DND-41 (cell line): ENCODE measurements at regions not wholly inside any gene's neighbourhood (a gene's known extent, or its start where the extent isn't known, plus 50 kb on each side); places are given as distances from the start of the nearest gene placed in this dataset.

Experiments
- ATAC-seq: fragments of 200-7000 bp; cut with Tn5 transposase; 3 replicates; pipeline ENCODE4 v1.9.1; 2021; ENCODE audit warnings: low read depth; ENCODE audit not compliant: insufficient read depth
- DNase-seq: peaks from one replicate; pipeline ENCODE4 v3.0.0-alpha.2; 2020
- H2AFZ ChIP-seq: 2 replicates; pipeline ENCODE4 v1.6.0; 2012; ENCODE audit warnings: low read depth, low read length
- H3K27ac ChIP-seq: 2 replicates; pipeline ENCODE4 v1.5.1; 2012; ENCODE audit warnings: low read length, inconsistent platforms
- H3K27me3 ChIP-seq: fragments of 200-600 bp; sonication (generic); 2 replicates; pipeline ENCODE4 v1.6.0; 2012; ENCODE audit warnings: low read length, mild to moderate bottlenecking, inconsistent platforms; ENCODE audit not compliant: insufficient read depth, poor library complexity
- H3K36me3 ChIP-seq: 2 replicates; pipeline ENCODE4 v1.5.1; 2012; ENCODE audit warnings: low read length, inconsistent platforms; ENCODE audit not compliant: insufficient read depth
- H3K4me1 ChIP-seq: 2 replicates; pipeline ENCODE4 v1.5.1; 2012; ENCODE audit warnings: mild to moderate bottlenecking, low read length; ENCODE audit not compliant: insufficient read depth
- H3K4me2 ChIP-seq: 2 replicates; pipeline ENCODE4 v1.6.0; 2012; ENCODE audit warnings: mild to moderate bottlenecking, moderate library complexity, low read length, inconsistent platforms; ENCODE audit not compliant: insufficient read depth
- H3K4me3 ChIP-seq, 2 experiments: fragments of 200-600 bp in 1 of 2; shearing (Covaris generic) in 1 of 2; 2 replicates each; pipeline ENCODE4 v1.5.1; 2012 to 2016; ENCODE audit warnings: inconsistent platforms in 2 of 2, low read length in 2 of 2, mild to moderate bottlenecking in 2 of 2, low read depth in 1 of 2, moderate library complexity in 1 of 2
- H3K79me2 ChIP-seq: 2 replicates; pipeline ENCODE4 v1.6.0; 2012; ENCODE audit warnings: low read length, inconsistent platforms; ENCODE audit not compliant: insufficient read depth
- H3K9ac ChIP-seq: 2 replicates; pipeline ENCODE4 v1.6.0; 2012; ENCODE audit warnings: low read depth, mild to moderate bottlenecking, inconsistent platforms, low read length, moderate library complexity
- H3K9me3 ChIP-seq: 2 replicates; pipeline ENCODE4 v1.5.1; 2012; ENCODE audit warnings: low read length, moderate library complexity, mild to moderate bottlenecking, inconsistent platforms; ENCODE audit not compliant: insufficient read depth, severe bottlenecking
- H4K20me1 ChIP-seq: 2 replicates; pipeline ENCODE4 v1.6.0; 2012; ENCODE audit warnings: low read length; ENCODE audit not compliant: insufficient read depth
- CTCF ChIP-seq: IDR thresholded peaks from 2 replicates; pipeline ENCODE4 v1.5.1; 2012; ENCODE audit warnings: borderline replicate concordance, low read length, moderate library complexity, mild to moderate bottlenecking; ENCODE audit not compliant: poor library complexity, severe bottlenecking; ENCODE audit errors: extremely low read depth
- EZH2 ChIP-seq: IDR thresholded peaks from 3 replicates; pipeline ENCODE4 v1.6.1; 2012; ENCODE audit warnings: borderline replicate concordance, low read depth, mild to moderate bottlenecking, moderate library complexity, low read length, inconsistent platforms; ENCODE audit not compliant: severe bottlenecking

GRCh38 chr10:120684226-120684625 is 166.9 kb upstream of the WDR11 start:
- TF ChIP-seq CTCF (no peak), EZH2 (no peak)
- DNase-seq (no peak), ATAC-seq (no peak)
- no peaks in the 10 kb centered on the region for H3K36me3 ChIP-seq
- peaks cover 7% of the 10 kb centered on the region for H3K27me3 ChIP-seq
- H3K9me3 ChIP-seq = no peaks in the 10 kb centered on the region
- H2AFZ ChIP-seq = no peak overlapping the region
- H3K79me2 ChIP-seq = no peaks in the 10 kb centered on the region
- H4K20me1 ChIP-seq = no peaks in the 10 kb centered on the region
- no peak overlapping the region for H3K9ac ChIP-seq
- H3K4me1 ChIP-seq = no peaks in the 10 kb centered on the region
- no peak overlapping the region for H3K4me2 ChIP-seq
- H3K4me3 ChIP-seq = no peak overlapping the region
- no peak overlapping the region for H3K27ac ChIP-seq

GRCh38 chr10:120685136-120685535 is 166.0 kb upstream of the WDR11 start:
- Histone ChIP-seq H2AFZ (no peak overlapping the region), H3K4me2 (no peak overlapping the region), H3K4me1 (no peaks in the 10 kb centered on the region), H3K27me3 (peaks cover 7% of the 10 kb centered on the region), H3K79me2 (no peaks in the 10 kb centered on the region), H4K20me1 (no peaks in the 10 kb centered on the region), H3K4me3 (no peak overlapping the region), H3K9me3 (no peaks in the 10 kb centered on the region), H3K27ac (no peak overlapping the region), H3K9ac (no peak overlapping the region), H3K36me3 (no peaks in the 10 kb centered on the region)
- ATAC-seq = no peak
- no peak for TF ChIP-seq CTCF
- no peak for TF ChIP-seq EZH2
- no peak for DNase-seq

GRCh38 chr10:120688928-120689327 is 162.2 kb upstream of the WDR11 start:
- TF ChIP-seq CTCF (no peak), EZH2 (no peak)
- ATAC-seq (no peak; the same call in 2 of the 3 replicates), DNase-seq (no peak)
- H3K27me3 ChIP-seq = peaks cover 7% of the 10 kb centered on the region
- H4K20me1 ChIP-seq = no peaks in the 10 kb centered on the region
- no peaks in the 10 kb centered on the region for H3K36me3 ChIP-seq
- H2AFZ ChIP-seq = no peak overlapping the region
- no peaks in the 10 kb centered on the region for H3K4me1 ChIP-seq
- no peaks in the 10 kb centered on the region for H3K79me2 ChIP-seq
- no peak overlapping the region for H3K4me3 ChIP-seq
- no peaks in the 10 kb centered on the region for H3K9me3 ChIP-seq
- H3K27ac ChIP-seq = no peak overlapping the region
- H3K4me2 ChIP-seq = no peak overlapping the region
- H3K9ac ChIP-seq = no peak overlapping the region
